ENCODE measurements at regions not wholly inside any gene's neighbourhood (a gene's known extent, or its start where the extent isn't known, plus 50 kb on each side); places are given as distances from the start of the nearest gene placed in this dataset.

GRCh38 chr7:153006452-153006851 is 246.9 kb downstream of the ACTR3B start:
- Histone ChIP-seq H4K91ac (ENCODE audit: insufficient read depth, low read depth, low read length) (no peak overlapping the region), H3K4me1 (ENCODE audit: control insufficient read depth, insufficient read depth, low read length) (no peaks in the 10 kb centered on the region), H2BK15ac (ENCODE audit: low read depth, low read length) (no peak overlapping the region), H2BK120ac (ENCODE audit: low read depth, low read length) (no peak overlapping the region), H3K27me3 (ENCODE audit: control insufficient read depth, insufficient read depth, low read length) (no peaks in the 10 kb centered on the region), H2AFZ (replicated peaks; ENCODE audit: low read length, poor library complexity) (no peak overlapping the region), H3K9ac (ENCODE audit: low read depth, low read length) (no peak overlapping the region), H3K9me3 (ENCODE audit: control insufficient read depth, insufficient read depth, low read length) (peaks cover 38% of the 10 kb centered on the region), H3K79me1 (ENCODE audit: low read depth in 1 of 2, low read length in 2 of 2) (no peaks in the 10 kb centered on the region), H4K8ac (ENCODE audit: low read depth in 2 of 2, low read length in 2 of 2) (no peak overlapping the region), H3K36me3 (ENCODE audit: control insufficient read depth, insufficient read depth, low read length) (no peaks in the 10 kb centered on the region), H2BK20ac (ENCODE audit: low read depth, low read length) (no peak overlapping the region), H2AK9ac (replicated peaks; ENCODE audit: low read depth, low read length, poor library complexity) (no peak overlapping the region), H3K56ac (ENCODE audit: extremely low read depth, insufficient read depth, low read length) (no peak overlapping the region), H4K5ac (ENCODE audit: low read depth, low read length) (no peak overlapping the region), H2BK5ac (ENCODE audit: low read depth, low read length, poor library complexity, severe bottlenecking) (no peak overlapping the region), H3K4me3 (ENCODE audit: insufficient read depth, low read depth, low read length) (no peak overlapping the region), H3K4me2 (ENCODE audit: low read depth, low read length) (no peak overlapping the region), H3K23ac (ENCODE audit: low read depth, low read length) (no peak overlapping the region), H3K27ac (ENCODE audit: insufficient read depth, low read length) (no peak overlapping the region), H3K9me1 (ENCODE audit: insufficient read depth, low read length) (no peaks in the 10 kb centered on the region), H3K4ac (ENCODE audit: low read depth, low read length) (no peak overlapping the region), H3K14ac (replicated peaks; ENCODE audit: low read depth, low read length) (no peak overlapping the region), H2AK5ac (ENCODE audit: low read depth, low read length) (no peak overlapping the region), H4K20me1 (ENCODE audit: insufficient read depth, low read length) (no peaks in the 10 kb centered on the region), H3K18ac (ENCODE audit: low read depth, low read length) (no peak overlapping the region)
- TF ChIP-seq USF2 (IDR thresholded peaks at IDR 0.05; ENCODE audit: low read depth, low read length) = no peak
- no peak for TF ChIP-seq SMC3 (IDR thresholded peaks at IDR 0.05; ENCODE audit: low read depth, low read length)
- intact Hi-C loops (cut with micrococcal nuclease) (no loop called here), in situ Hi-C loops (cut with MboI; ENCODE audit: low sequenced_read_pairs) (no loop called here), dilution Hi-C loops (cut with HindIII; ENCODE audit: low sequenced_read_pairs, unreplicated experiment) (no loop called here)
- no TSS peak for BruUV-seq (replicated peaks)
- no peak for ATAC-seq (ENCODE audit: low read depth)
- DNase-seq = no peak
- ChIA-PET POLR2A (ENCODE audit: unreplicated experiment) (no interaction called here), CTCF (no interaction called here)
- no CpG with 5 or more reads among the region's 2 CpGs for WGBS, 2 experiments (ENCODE audit: extremely low coverage in 2 of 2, insufficient read length in 1 of 2)
